ENCODE measurements at regions not wholly inside any gene's neighbourhood (a gene's known extent, or its start where the extent isn't known, plus 50 kb on each side); places are given as distances from the start of the nearest gene placed in this dataset.

GRCh38 chr2:16043627-16044026 lies 103.3 kb downstream of the MYCN start:
- TF ChIP-seq POLR2A (IDR thresholded peaks at IDR 0.05; ENCODE audit: low read depth, low read length) (no peak), MXI1 (IDR thresholded peaks at IDR 0.05; ENCODE audit: borderline replicate concordance, low read depth, low read length) (no peak), CTCF (conservative IDR thresholded peaks at IDR 0.05; ENCODE audit: low read depth, low read length) (no peak), CEBPB (IDR thresholded peaks at IDR 0.05; ENCODE audit: low read depth, low read length) (no peak), BHLHE40 (IDR thresholded peaks at IDR 0.05; ENCODE audit: low read depth, low read length) (no peak), CHD1 (IDR thresholded peaks at IDR 0.05; ENCODE audit: low read depth, low read length) (no peak)

All from IMR-90 (cell line).